Right atrium auricular region (tissue), 2 donors: ENCODE measurements at regions not wholly inside any gene's neighbourhood (a gene's known extent, or its start where the extent isn't known, plus 50 kb on each side); places are given as distances from the start of the nearest gene placed in this dataset.
"Not testable (repeated sequence)": the region's sequence is repeated elsewhere in the genome, so short reads cannot be mapped to it uniquely, and the experiment has no call there.

Source experiments
- DNase-seq: peaks from one replicate; pipeline ENCODE4 v3.0.0-alpha.2; 2019; ENCODE audit warnings: low spot score
- H3K27ac ChIP-seq, 2 donors: fragments of 200-600 bp; sonication (generic); 1 replicate in 1 of 2; 2 replicates in 1 of 2; pipeline ENCODE4 v1.5.1; 2016 to 2019
- H3K27me3 ChIP-seq, 2 donors: fragments of 200-600 bp; sonication (generic); one replicate each; pipeline versions ENCODE4 v1.5.1 to v1.6.0; 2017 to 2019
- H3K36me3 ChIP-seq: fragments of 200-600 bp; sonication (generic); one replicate; pipeline ENCODE4 v1.5.1; 2016
- H3K4me1 ChIP-seq, 2 donors: fragments of 200-600 bp; sonication (generic); one replicate each; pipeline versions ENCODE4 v1.5.1 to v1.6.0; 2017 to 2019
- H3K4me3 ChIP-seq, 2 donors: fragments of 200-600 bp; sonication (generic); 1 replicate in 1 of 2; 2 replicates in 1 of 2; pipeline ENCODE4 v1.5.1; 2017 to 2019; ENCODE audit warnings: mild to moderate bottlenecking in 1 of 2, moderate library complexity in 1 of 2
- H3K9me3 ChIP-seq, 2 donors: fragments of 200-600 bp; sonication (generic); one replicate each; pipeline ENCODE4 v1.5.1; 2019
- TF ChIP-seq, protein P1 (sequence below), 2 donors: fragments of 200-600 bp; sonication (generic); IDR thresholded peaks; one replicate each; pipeline ENCODE4 v1.5.1; 2019; ENCODE audit warnings: antibody characterized with exemption in 2 of 2

- TF ChIP-seq, protein P1, sequence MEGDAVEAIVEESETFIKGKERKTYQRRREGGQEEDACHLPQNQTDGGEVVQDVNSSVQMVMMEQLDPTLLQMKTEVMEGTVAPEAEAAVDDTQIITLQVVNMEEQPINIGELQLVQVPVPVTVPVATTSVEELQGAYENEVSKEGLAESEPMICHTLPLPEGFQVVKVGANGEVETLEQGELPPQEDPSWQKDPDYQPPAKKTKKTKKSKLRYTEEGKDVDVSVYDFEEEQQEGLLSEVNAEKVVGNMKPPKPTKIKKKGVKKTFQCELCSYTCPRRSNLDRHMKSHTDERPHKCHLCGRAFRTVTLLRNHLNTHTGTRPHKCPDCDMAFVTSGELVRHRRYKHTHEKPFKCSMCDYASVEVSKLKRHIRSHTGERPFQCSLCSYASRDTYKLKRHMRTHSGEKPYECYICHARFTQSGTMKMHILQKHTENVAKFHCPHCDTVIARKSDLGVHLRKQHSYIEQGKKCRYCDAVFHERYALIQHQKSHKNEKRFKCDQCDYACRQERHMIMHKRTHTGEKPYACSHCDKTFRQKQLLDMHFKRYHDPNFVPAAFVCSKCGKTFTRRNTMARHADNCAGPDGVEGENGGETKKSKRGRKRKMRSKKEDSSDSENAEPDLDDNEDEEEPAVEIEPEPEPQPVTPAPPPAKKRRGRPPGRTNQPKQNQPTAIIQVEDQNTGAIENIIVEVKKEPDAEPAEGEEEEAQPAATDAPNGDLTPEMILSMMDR (IDR thresholded peaks at IDR 0.05) = no peak
- Histone ChIP-seq H3K9me3 (peaks cover 0 to 9% of the 10 kb centered on the region in 2 donors), H3K4me1 (no peaks in the 10 kb centered on the region), H3K36me3 (no peaks in the 10 kb centered on the region), H3K27me3 (no peaks in the 10 kb centered on the region), H3K27ac (no peak overlapping the region), H3K4me3 (no peak overlapping the region)
- no peak for DNase-seq
Observed at GRCh38 chr6:91926361-91926760, 1339.5 kb upstream of the MAP3K7 start.

GRCh38 chr6:91911945-91912344 lies 1325.1 kb upstream of the MAP3K7 start:
- H3K27me3 ChIP-seq = no peaks in the 10 kb centered on the region
- H3K36me3 ChIP-seq = no peaks in the 10 kb centered on the region
- TF ChIP-seq, protein P1 (IDR thresholded peaks at IDR 0.05) = no peak
- H3K4me1 ChIP-seq = no peaks in the 10 kb centered on the region
- no peak for DNase-seq
- no peak overlapping the region for H3K27ac ChIP-seq
- H3K4me3 ChIP-seq = no peak overlapping the region
- peaks cover 0 to 19% of the 10 kb centered on the region in 2 donors for H3K9me3 ChIP-seq

DNA sequence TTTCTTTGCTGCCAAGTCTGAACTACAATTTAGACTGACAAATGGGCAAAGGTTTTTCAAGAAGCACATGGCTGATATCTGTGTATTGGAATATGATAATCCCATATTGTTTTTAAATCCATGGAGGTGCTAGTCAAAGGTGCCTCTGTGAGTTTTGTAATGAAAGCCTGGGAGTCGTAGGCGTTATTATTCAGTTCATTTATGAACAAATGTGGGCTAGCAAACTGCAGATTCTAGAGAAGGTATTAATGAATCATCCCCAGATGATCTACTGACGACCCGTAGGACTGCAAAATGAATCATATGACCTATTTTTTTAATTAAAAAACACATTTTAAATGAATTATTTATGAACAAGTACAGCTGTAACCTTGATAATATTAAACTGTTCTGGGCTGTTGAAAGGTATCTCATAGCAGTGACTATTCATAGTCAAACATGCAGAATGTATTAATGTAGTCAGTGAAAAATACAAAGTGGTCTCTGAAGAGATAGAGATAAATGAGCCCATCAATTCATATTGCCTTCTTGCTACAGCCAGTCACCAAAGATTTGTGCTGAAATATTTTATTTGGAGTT lies 1317.8 kb upstream of the MAP3K7 start:
- TF ChIP-seq, protein P1 (IDR thresholded peaks at IDR 0.05) = no peak
- Histone ChIP-seq H3K9me3 (peaks cover 0 to 10% of the 10 kb centered on the region in 2 donors), H3K27ac (no peak overlapping the region), H3K36me3 (no peaks in the 10 kb centered on the region), H3K4me3 (no peak overlapping the region), H3K27me3 (no peaks in the 10 kb centered on the region), H3K4me1 (no peaks in the 10 kb centered on the region)
- no peak for DNase-seq

DNA sequence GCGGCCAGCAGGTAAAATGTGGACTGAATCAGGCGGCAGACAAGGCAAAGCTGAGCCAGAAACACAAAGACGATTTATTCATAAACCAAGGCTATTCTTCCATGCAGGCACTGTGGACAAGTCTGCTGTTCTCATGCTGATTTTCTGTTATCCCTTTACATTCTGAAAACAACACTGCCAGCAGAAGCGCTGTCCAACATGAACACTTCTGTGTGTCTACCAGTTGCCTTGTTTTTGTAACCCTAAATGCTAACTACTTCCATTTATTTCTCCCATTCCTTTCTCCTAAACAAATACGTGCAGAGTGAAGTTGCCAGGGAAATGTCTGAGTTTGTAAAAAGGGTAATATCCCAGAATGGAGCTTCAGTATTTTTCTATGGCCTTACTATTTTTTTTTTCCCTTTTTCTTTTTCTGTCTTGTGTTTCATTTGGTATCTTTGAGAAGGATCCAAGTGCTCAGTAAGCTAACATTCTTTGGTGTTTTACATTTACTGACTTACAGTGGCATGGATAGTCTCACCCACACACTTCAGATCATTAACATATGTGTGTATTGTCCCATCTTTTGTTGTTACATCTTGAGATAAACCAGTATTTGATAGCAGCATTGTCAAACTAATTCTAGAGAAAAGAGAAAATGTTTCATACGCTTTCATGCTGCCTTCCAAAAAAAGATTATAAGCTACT lies 1308.9 kb upstream of the MAP3K7 start:
- Histone ChIP-seq H3K36me3 (no peaks in the 10 kb centered on the region), H3K9me3 (peaks cover 0 to 10% of the 10 kb centered on the region in 2 donors), H3K4me1 (no peaks in the 10 kb centered on the region), H3K27me3 (no peaks in the 10 kb centered on the region), H3K27ac (no peak overlapping the region), H3K4me3 (no peak overlapping the region)
- TF ChIP-seq, protein P1 (IDR thresholded peaks at IDR 0.05) = no peak
- DNase-seq = no peak

DNA sequence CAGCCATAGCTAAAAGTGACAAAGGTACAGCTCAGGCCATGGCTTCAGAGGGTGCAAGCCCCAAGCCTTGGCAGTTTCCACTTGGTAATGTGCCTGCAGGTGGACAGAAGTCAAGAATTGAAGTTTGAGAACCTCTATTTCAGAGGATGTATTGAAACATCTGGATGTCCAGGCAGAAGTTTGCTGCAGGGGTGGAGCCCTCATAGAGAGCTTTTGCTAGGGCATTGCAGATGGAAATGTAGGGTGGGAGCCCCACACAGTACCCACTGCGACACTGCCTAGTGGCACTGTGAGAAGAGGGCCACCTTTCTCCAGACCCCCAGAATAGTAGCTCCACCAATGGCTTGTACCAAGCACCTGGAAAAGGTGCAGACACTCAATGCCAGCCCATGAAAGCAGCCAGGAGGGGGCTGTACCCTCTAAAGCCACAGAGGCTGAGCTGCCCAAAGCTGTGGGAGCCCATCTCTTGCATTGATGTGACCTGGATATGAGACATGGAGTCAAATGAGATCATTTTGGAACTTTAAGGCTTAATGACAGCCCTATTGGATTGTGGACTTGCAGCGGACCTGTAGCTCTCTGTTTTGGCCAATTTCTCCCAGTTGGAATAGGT lies 1299.4 kb upstream of the MAP3K7 start:
- no peak for DNase-seq
- Histone ChIP-seq H3K36me3 (no peaks in the 10 kb centered on the region), H3K9me3 (peaks cover 0 to 7% of the 10 kb centered on the region in 2 donors), H3K4me3 (no peak overlapping the region), H3K27me3 (no peaks in the 10 kb centered on the region), H3K27ac (no peak overlapping the region), H3K4me1 (no peaks in the 10 kb centered on the region)
- TF ChIP-seq, protein P1 (IDR thresholded peaks at IDR 0.05) = no peak

GRCh38 chr6:91881791-91882190 lies 1294.9 kb upstream of the MAP3K7 start:
- not testable (repeated sequence) for H3K36me3 ChIP-seq, H3K27ac ChIP-seq, H3K9me3 ChIP-seq, H3K4me1 ChIP-seq, DNase-seq, H3K27me3 ChIP-seq, H3K4me3 ChIP-seq
